ENCODE measurements at regions not wholly inside any gene's neighbourhood (a gene's known extent, or its start where the extent isn't known, plus 50 kb on each side); places are given as distances from the start of the nearest gene placed in this dataset.
"Not testable (repeated sequence)": the region's sequence is repeated elsewhere in the genome, so short reads cannot be mapped to it uniquely, and the experiment has no call there.

GRCh38 chr6:15813698-15814097 is 150.9 kb upstream of the DTNBP1 start:
- TF ChIP-seq, protein P1, sequence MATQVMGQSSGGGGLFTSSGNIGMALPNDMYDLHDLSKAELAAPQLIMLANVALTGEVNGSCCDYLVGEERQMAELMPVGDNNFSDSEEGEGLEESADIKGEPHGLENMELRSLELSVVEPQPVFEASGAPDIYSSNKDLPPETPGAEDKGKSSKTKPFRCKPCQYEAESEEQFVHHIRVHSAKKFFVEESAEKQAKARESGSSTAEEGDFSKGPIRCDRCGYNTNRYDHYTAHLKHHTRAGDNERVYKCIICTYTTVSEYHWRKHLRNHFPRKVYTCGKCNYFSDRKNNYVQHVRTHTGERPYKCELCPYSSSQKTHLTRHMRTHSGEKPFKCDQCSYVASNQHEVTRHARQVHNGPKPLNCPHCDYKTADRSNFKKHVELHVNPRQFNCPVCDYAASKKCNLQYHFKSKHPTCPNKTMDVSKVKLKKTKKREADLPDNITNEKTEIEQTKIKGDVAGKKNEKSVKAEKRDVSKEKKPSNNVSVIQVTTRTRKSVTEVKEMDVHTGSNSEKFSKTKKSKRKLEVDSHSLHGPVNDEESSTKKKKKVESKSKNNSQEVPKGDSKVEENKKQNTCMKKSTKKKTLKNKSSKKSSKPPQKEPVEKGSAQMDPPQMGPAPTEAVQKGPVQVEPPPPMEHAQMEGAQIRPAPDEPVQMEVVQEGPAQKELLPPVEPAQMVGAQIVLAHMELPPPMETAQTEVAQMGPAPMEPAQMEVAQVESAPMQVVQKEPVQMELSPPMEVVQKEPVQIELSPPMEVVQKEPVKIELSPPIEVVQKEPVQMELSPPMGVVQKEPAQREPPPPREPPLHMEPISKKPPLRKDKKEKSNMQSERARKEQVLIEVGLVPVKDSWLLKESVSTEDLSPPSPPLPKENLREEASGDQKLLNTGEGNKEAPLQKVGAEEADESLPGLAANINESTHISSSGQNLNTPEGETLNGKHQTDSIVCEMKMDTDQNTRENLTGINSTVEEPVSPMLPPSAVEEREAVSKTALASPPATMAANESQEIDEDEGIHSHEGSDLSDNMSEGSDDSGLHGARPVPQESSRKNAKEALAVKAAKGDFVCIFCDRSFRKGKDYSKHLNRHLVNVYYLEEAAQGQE (IDR thresholded peaks at IDR 0.05; ENCODE audit: low read depth) = not testable (repeated sequence)
- not testable (repeated sequence) for TF ChIP-seq CTCF (IDR thresholded peaks at IDR 0.05 in 2 of 3, conservative IDR thresholded peaks at IDR 0.05 in 1 of 3; ENCODE audit: borderline replicate concordance in 1 of 3, insufficient read depth in 1 of 3, low read depth in 2 of 3, low read length in 2 of 3); EZH2phosphoT487 (IDR thresholded peaks at IDR 0.05; ENCODE audit: borderline replicate concordance); ZNF274 (IDR thresholded peaks at IDR 0.05; ENCODE audit: low read depth, low read length); EZH2 (IDR thresholded peaks at IDR 0.05); YY1 (IDR thresholded peaks at IDR 0.05; ENCODE audit: extremely low read depth, insufficient replicate concordance, low read depth, low read length); JUND (IDR thresholded peaks at IDR 0.05); ELF1 (IDR thresholded peaks at IDR 0.05; ENCODE audit: borderline replicate concordance, low read depth); RAD21 (IDR thresholded peaks at IDR 0.05; ENCODE audit: low read depth); SRF (IDR thresholded peaks at IDR 0.05; ENCODE audit: low read depth); POLR2A (IDR thresholded peaks at IDR 0.05; ENCODE audit: borderline replicate concordance, extremely low read depth, insufficient read depth, insufficient read length); POLR2AphosphoS5 (IDR thresholded peaks at IDR 0.05; ENCODE audit: low read depth, low read length)
- TF ChIP-seq, protein P2, sequence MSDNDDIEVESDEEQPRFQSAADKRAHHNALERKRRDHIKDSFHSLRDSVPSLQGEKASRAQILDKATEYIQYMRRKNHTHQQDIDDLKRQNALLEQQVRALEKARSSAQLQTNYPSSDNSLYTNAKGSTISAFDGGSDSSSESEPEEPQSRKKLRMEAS (IDR thresholded peaks at IDR 0.05) = not testable (repeated sequence)
- TF ChIP-seq, protein P3, sequence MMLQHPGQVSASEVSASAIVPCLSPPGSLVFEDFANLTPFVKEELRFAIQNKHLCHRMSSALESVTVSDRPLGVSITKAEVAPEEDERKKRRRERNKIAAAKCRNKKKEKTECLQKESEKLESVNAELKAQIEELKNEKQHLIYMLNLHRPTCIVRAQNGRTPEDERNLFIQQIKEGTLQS (IDR thresholded peaks at IDR 0.05) = not testable (repeated sequence)
